ENCODE measurements at regions not wholly inside any gene's neighbourhood (a gene's known extent, or its start where the extent isn't known, plus 50 kb on each side); places are given as distances from the start of the nearest gene placed in this dataset.

DNA sequence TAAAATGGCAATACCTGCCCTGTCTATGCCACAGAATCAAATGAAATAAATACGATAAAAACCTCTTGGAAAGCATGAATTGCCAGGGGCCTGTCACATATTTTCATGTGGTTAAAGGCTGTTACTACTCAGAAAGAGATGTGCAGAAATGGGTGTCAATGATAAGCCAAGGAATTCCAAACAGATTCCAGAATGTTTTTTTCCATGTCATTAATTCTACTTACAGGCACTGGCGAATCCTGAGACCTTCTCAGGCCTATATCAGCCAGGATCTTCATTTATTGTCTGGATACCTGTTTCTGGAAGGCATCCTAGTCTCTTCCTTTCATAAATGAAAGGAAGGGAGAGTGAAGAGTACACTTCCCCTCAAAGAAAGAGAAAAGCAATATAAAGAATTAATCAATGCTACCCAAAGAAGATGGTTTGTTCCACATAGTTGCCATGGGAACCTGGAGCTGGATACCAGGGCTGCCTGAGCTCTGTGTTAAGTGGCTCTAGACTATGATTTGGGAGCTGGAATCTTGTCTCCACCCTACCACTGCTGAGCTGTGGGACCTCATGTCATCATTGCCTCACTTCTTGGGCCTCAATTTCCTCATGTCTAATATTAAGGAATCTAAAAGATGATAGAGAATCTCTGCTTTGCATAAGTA is 335.1 kb upstream of the SKOR2 start:
- Histone ChIP-seq H3K27me3 (no peaks in the 10 kb centered on the region), H3K9me3 (no peaks in the 10 kb centered on the region), H3K4me1 (no peaks in the 10 kb centered on the region), H3K36me3 (no peaks in the 10 kb centered on the region), H3K27ac (no peak overlapping the region), H3K4me3 (no peak overlapping the region)
- intact Hi-C loops (cut with DNase I): no loop called here
- TF ChIP-seq POLR2A (IDR thresholded peaks at IDR 0.05): no peak
- TF ChIP-seq, protein P1, sequence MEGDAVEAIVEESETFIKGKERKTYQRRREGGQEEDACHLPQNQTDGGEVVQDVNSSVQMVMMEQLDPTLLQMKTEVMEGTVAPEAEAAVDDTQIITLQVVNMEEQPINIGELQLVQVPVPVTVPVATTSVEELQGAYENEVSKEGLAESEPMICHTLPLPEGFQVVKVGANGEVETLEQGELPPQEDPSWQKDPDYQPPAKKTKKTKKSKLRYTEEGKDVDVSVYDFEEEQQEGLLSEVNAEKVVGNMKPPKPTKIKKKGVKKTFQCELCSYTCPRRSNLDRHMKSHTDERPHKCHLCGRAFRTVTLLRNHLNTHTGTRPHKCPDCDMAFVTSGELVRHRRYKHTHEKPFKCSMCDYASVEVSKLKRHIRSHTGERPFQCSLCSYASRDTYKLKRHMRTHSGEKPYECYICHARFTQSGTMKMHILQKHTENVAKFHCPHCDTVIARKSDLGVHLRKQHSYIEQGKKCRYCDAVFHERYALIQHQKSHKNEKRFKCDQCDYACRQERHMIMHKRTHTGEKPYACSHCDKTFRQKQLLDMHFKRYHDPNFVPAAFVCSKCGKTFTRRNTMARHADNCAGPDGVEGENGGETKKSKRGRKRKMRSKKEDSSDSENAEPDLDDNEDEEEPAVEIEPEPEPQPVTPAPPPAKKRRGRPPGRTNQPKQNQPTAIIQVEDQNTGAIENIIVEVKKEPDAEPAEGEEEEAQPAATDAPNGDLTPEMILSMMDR (IDR thresholded peaks at IDR 0.05): no peak
- TF ChIP-seq POLR2AphosphoS5 (IDR thresholded peaks at IDR 0.05; ENCODE audit: insufficient read depth in 1 of 2, low read depth in 1 of 2): no peak
- DNase-seq (ENCODE audit: extremely low spot score in 2 of 2): no peak

DNA sequence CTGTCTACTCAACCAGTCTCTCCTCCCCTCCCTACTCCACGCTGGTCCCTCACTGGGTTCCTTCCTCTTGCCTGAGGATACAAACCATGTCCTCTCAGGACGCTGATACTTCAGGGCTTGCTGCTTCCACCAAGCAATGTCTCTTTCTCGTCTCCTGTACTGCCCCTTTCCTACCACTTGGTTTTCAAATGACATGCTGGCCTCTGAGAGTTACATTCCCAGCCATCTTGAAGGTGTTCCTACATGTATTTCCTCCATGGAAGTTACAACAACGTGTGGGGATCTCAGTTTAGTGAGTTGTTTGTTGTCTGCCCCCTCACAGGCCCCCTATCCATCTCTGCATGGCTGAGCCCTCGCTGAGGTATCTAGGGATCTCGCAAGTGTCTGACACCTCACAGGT is 334.5 kb upstream of the SKOR2 start:
- Histone ChIP-seq H3K4me1 (no peaks in the 10 kb centered on the region), H3K27me3 (no peaks in the 10 kb centered on the region), H3K36me3 (no peaks in the 10 kb centered on the region), H3K27ac (no peak overlapping the region), H3K4me3 (no peak overlapping the region), H3K9me3 (no peaks in the 10 kb centered on the region)
- no peak for DNase-seq (ENCODE audit: extremely low spot score in 2 of 2)
- TF ChIP-seq POLR2AphosphoS5 (IDR thresholded peaks at IDR 0.05; ENCODE audit: insufficient read depth in 1 of 2, low read depth in 1 of 2) (no peak), POLR2A (IDR thresholded peaks at IDR 0.05) (no peak)
- TF ChIP-seq, protein P1 (IDR thresholded peaks at IDR 0.05): no peak
- intact Hi-C loops (cut with DNase I): no loop called here

DNA sequence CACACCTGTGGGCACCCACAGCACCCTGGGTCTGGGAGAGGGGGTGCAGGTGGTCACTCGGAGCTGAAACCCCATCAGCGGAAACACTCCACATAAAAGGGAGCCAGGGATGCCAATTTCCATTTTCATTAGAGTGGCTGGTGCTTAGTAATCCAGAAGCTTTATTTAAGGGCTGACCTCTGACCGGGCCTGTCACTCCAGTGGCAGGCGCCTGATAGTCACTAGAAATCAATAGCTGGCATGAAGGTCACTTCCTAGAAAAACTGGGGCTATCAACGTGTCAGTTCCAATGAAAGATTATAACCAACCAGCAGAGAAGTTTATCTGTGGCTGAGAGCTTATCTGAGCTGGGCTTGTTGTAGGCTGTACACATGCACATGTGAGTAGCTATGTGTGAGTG is 333.7 kb upstream of the SKOR2 start:
- H3K4me1 ChIP-seq: no peaks in the 10 kb centered on the region
- no peak for DNase-seq (ENCODE audit: extremely low spot score in 2 of 2)
- no peaks in the 10 kb centered on the region for H3K9me3 ChIP-seq
- H3K27ac ChIP-seq: no peak overlapping the region
- TF ChIP-seq POLR2AphosphoS5 (IDR thresholded peaks at IDR 0.05; ENCODE audit: insufficient read depth in 1 of 2, low read depth in 1 of 2): no peak
- TF ChIP-seq, protein P1 (IDR thresholded peaks at IDR 0.05): no peak
- no peak for TF ChIP-seq POLR2A (IDR thresholded peaks at IDR 0.05)
- intact Hi-C loops (cut with DNase I): no loop called here
- no peak overlapping the region for H3K4me3 ChIP-seq
- no peaks in the 10 kb centered on the region for H3K36me3 ChIP-seq
- H3K27me3 ChIP-seq: no peaks in the 10 kb centered on the region

DNA sequence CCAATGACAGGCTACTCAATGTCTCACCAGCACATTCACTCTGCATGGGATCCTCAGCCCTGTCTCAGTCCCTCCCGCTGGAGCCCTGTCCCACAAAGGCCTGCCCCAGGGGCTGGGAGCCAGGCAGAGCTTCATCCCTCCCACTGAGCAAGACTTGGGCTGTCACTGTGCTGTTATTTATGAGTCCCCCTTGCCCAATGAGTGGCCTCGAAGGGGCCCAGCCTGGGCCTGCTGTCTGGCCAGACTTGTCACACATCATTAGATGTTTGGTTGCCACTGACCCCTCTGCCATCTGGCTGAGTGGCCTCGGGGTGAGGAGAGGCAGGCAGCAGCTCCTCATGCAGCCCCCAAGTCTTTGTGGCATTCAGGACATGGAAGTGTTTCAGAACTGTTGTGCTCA is 330.6 kb upstream of the SKOR2 start:
- DNase-seq (ENCODE audit: extremely low spot score in 2 of 2): no peak
- Histone ChIP-seq H3K4me3 (no peak overlapping the region), H3K9me3 (no peaks in the 10 kb centered on the region), H3K4me1 (no peaks in the 10 kb centered on the region), H3K27ac (no peak overlapping the region), H3K27me3 (no peaks in the 10 kb centered on the region), H3K36me3 (no peaks in the 10 kb centered on the region)
- no peak for TF ChIP-seq POLR2AphosphoS5 (IDR thresholded peaks at IDR 0.05; ENCODE audit: insufficient read depth in 1 of 2, low read depth in 1 of 2)
- TF ChIP-seq, protein P1 (IDR thresholded peaks at IDR 0.05): no peak
- TF ChIP-seq POLR2A (IDR thresholded peaks at IDR 0.05): no peak
- intact Hi-C loops (cut with DNase I): no loop called here

DNA sequence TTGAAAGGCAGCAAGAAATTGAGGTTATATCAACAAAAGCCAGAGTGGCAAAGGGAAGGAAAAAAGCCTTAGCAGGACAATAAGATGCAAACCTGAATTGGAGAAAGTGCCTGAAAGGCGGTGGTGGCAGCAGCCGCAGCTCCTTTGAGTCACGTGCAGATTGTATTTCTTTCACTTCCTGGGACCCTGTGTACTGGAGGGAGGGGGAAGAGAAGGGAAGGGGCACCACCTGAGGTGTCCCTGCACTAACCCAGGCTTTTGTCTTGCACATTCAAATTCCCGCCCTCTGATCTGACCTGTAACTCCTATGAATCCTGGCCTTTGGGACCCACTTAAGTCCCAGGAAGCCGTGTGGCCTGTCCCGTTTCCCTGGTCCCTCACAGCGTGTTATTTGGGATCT is 326.1 kb upstream of the SKOR2 start:
- no peak for DNase-seq (ENCODE audit: extremely low spot score in 2 of 2)

More for the DNA sequence above, 326.1 kb upstream of the SKOR2 start:
- no peak overlapping the region for H3K4me3 ChIP-seq
- no peaks in the 10 kb centered on the region for H3K27me3 ChIP-seq
- intact Hi-C loops (cut with DNase I): no loop called here
- no peak for TF ChIP-seq POLR2A (IDR thresholded peaks at IDR 0.05)
- TF ChIP-seq, protein P1 (IDR thresholded peaks at IDR 0.05): no peak
- TF ChIP-seq POLR2AphosphoS5 (IDR thresholded peaks at IDR 0.05; ENCODE audit: insufficient read depth in 1 of 2, low read depth in 1 of 2): no peak
- H3K4me1 ChIP-seq: no peaks in the 10 kb centered on the region
- H3K36me3 ChIP-seq: no peaks in the 10 kb centered on the region
- no peak overlapping the region for H3K27ac ChIP-seq
- H3K9me3 ChIP-seq: no peaks in the 10 kb centered on the region

Data from vagina (tissue), 2 donors.